ENCODE measurements at regions not wholly inside any gene's neighbourhood (a gene's known extent, or its start where the extent isn't known, plus 50 kb on each side); places are given as distances from the start of the nearest gene placed in this dataset.

DNA sequence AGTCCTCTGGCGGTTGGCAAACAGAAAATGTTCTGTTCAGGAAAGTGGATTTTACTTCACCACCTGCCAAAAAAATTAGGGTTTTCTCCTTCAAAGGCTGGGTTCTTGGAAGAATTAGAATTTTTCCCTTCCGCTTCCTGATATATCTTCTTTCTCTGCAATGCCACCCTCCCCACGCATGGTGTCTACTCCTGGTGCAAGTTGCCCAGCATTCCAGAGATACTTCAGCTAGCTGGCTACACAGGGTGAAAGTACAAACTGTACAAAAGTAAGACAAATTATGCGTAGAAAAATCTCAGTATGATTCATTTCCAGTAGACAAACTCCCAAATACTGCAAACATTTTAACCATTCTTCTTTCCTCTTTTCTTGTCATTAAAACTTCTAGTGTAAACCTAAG lies 430.1 kb upstream of the ESRRG start:
- no peak for TF ChIP-seq CTCF (IDR thresholded peaks at IDR 0.05)
- DNase-seq (ENCODE audit: low spot score) (no peak), ATAC-seq (ENCODE audit: insufficient number of reproducible peaks, low FRiP score, low read depth) (no peak)
- Histone ChIP-seq H3K27me3 (replicated peaks; ENCODE audit: insufficient read depth) (no peaks in the 10 kb centered on the region), H3K9me3 (peaks cover 3% of the 10 kb centered on the region), H3K36me3 (no peaks in the 10 kb centered on the region), H3K4me1 (ENCODE audit: control insufficient read depth in 1 of 2, low read depth in 2 of 2) (peaks cover 6 to 10% of the 10 kb centered on the region in 2 donors), H3K4me3 (no peak overlapping the region), H3K27ac (peak overlapping the region in 1 of 2 donors; percentile 22)

- Histone ChIP-seq H3K9me3 (peaks cover 3% of the 10 kb centered on the region), H3K27ac (no peak overlapping the region), H3K27me3 (replicated peaks; ENCODE audit: insufficient read depth) (no peaks in the 10 kb centered on the region), H3K4me3 (no peak overlapping the region), H3K36me3 (no peaks in the 10 kb centered on the region), H3K4me1 (ENCODE audit: control insufficient read depth in 1 of 2, low read depth in 2 of 2) (peaks cover 6 to 10% of the 10 kb centered on the region in 2 donors)
- DNase-seq (ENCODE audit: low spot score) (no peak), ATAC-seq (ENCODE audit: insufficient number of reproducible peaks, low FRiP score, low read depth) (no peak)
- no peak for TF ChIP-seq CTCF (IDR thresholded peaks at IDR 0.05)
These were observed 427.1 kb upstream of the ESRRG start for GRCh38 chr1:217150366-217150765.

DNA sequence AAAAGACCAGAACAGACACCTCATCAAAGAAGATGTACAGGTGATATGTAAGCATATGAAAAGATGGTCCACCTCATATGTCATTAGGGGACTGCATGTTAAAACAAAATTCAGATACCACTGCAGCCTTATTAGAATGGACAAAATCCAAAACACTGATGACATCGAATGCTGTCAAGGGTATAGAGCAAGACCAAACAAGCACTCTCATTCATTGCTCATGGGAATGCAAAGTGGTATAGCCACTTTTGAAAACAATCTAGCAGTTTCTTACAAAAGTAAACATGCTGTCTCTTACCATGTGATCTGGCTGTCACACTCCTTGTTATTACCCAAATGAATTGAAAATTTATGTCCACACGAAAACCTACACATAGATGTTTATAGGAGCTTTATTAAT lies 426.6 kb upstream of the ESRRG start:
- H3K27me3 ChIP-seq (replicated peaks; ENCODE audit: insufficient read depth) = no peaks in the 10 kb centered on the region
- H3K27ac ChIP-seq = no peak overlapping the region
- no peaks in the 10 kb centered on the region for H3K36me3 ChIP-seq
- DNase-seq (ENCODE audit: low spot score) = no peak
- H3K4me1 ChIP-seq (ENCODE audit: control insufficient read depth in 1 of 2, low read depth in 2 of 2) = peaks cover 6 to 10% of the 10 kb centered on the region in 2 donors
- H3K9me3 ChIP-seq = peaks cover 3% of the 10 kb centered on the region
- H3K4me3 ChIP-seq = no peak overlapping the region
- TF ChIP-seq CTCF (IDR thresholded peaks at IDR 0.05) = no peak
- ATAC-seq (ENCODE audit: insufficient number of reproducible peaks, low FRiP score, low read depth) = no peak

DNA sequence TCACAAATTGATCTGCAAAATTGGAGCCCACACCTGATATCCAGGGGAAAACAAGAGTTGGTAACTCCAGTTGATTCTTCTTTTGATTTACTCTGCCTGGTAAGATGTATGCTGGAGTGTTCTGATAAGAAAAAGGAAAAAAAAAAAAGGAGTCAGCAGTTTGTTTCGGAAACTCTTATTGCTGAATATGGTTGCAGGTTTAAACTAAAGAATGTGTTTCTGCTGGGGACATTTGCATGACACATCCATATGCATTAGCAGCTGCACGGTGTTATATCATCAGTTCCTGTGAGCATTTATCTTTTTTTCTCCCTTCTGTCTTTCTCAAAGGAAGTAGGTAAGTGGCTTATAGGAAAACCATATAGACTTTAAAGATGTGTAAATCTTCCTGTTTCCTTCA lies 418.5 kb upstream of the ESRRG start:
- H3K4me3 ChIP-seq = no peak overlapping the region
- H3K36me3 ChIP-seq = no peaks in the 10 kb centered on the region
- H3K27me3 ChIP-seq (replicated peaks; ENCODE audit: insufficient read depth) = peaks cover 3% of the 10 kb centered on the region
- H3K27ac ChIP-seq = no peak overlapping the region
- DNase-seq (ENCODE audit: low spot score) = no peak
- no peaks in the 10 kb centered on the region for H3K4me1 ChIP-seq (ENCODE audit: control insufficient read depth in 1 of 2, low read depth in 2 of 2)
- no peaks in the 10 kb centered on the region for H3K9me3 ChIP-seq
- ATAC-seq (ENCODE audit: insufficient number of reproducible peaks, low FRiP score, low read depth) = no peak
- no peak for TF ChIP-seq CTCF (IDR thresholded peaks at IDR 0.05)

DNA sequence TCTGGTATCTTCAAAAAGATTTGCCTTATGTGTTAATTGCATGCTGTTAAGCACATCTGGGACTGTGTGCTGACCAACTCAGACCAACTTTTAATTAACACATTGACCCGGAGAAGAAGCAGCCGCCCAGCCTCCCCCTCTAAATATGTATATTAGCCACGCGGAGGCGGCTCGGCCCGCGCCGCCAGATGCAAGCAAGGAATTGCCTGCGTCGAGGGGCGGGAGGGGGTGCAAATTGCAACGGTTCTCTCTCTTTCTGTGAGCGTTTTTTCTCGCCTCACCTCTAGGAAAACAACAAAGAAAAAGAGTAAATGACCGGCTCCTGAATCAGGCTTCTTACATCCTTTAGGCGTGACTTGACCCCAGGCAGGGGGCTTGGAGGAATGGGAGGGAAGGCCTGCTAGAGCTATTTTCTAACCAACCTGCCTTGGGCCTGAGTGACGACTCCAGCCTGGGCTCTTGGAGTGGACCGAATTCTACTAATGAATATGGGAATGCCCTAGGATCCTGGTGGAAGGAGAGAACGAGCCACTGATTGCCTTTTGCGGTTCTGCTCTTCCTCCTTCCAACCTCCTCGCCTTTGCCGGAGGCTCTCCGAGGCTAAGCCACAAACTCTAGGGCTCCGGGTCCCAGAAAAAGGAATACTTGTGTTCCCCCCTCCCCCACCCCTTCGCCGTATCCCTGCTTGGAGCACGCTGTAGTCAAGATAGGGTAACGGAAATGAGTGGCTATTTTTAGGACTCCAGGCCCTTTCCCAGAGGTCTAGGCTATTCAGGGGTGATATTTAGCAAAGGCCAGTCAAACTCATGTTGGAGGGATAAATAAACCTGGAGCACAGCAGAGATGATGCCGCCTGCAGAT lies 417.0 kb upstream of the ESRRG start:
- H3K27ac ChIP-seq = no peak overlapping the region
- DNase-seq (ENCODE audit: low spot score) (no peak), ATAC-seq (ENCODE audit: insufficient number of reproducible peaks, low FRiP score, low read depth) (no peak)
- H3K9me3 ChIP-seq = no peaks in the 10 kb centered on the region
- peaks cover 0 to 11% of the 10 kb centered on the region in 2 donors for H3K4me1 ChIP-seq (ENCODE audit: control insufficient read depth in 1 of 2, low read depth in 2 of 2)
- no peak overlapping the region for H3K4me3 ChIP-seq
- no peaks in the 10 kb centered on the region for H3K36me3 ChIP-seq
- TF ChIP-seq CTCF (IDR thresholded peaks at IDR 0.05) = no peak
- H3K27me3 ChIP-seq (replicated peaks; ENCODE audit: insufficient read depth) = peaks cover 14% of the 10 kb centered on the region

Measured in thoracic aorta (tissue), 2 donors.